Adipocyte (in vitro differentiated cells): ENCODE measurements at regions not wholly inside any gene's neighbourhood (a gene's known extent, or its start where the extent isn't known, plus 50 kb on each side); places are given as distances from the start of the nearest gene placed in this dataset.

ENCODE experiments used
- DNase-seq: peaks from one replicate; pipeline ENCODE4 v3.0.0-alpha.2; 2015; ENCODE audit warnings: low read depth
- H3K27me3 ChIP-seq: replicated peaks from 2 replicates; pipeline ENCODE4 v1.7.0; 2013; ENCODE audit warnings: mild to moderate bottlenecking, low read length, moderate library complexity; ENCODE audit not compliant: control insufficient read depth, insufficient read depth
- H3K36me3 ChIP-seq: 2 replicates; pipeline ENCODE4 v1.7.0; 2013; ENCODE audit warnings: low read length, mild to moderate bottlenecking, moderate library complexity; ENCODE audit not compliant: control insufficient read depth, insufficient read depth, severe bottlenecking
- H3K4me1 ChIP-seq: 2 replicates; pipeline ENCODE4 v1.7.0; 2013; ENCODE audit warnings: mild to moderate bottlenecking, low read length, moderate library complexity; ENCODE audit not compliant: control insufficient read depth, insufficient read depth
- H3K4me3 ChIP-seq: 2 replicates; pipeline ENCODE4 v1.7.0; 2013; ENCODE audit warnings: mild to moderate bottlenecking, low read length, moderate library complexity
- H3K9ac ChIP-seq: 2 replicates; pipeline ENCODE4 v1.7.0; 2013; ENCODE audit warnings: mild to moderate bottlenecking, low read length, moderate library complexity
- H3K9me3 ChIP-seq: 2 replicates; pipeline ENCODE4 v1.7.0; 2013; ENCODE audit warnings: mild to moderate bottlenecking, low read length, moderate library complexity; ENCODE audit not compliant: control insufficient read depth

- Histone ChIP-seq H3K4me1 (no peaks in the 10 kb centered on the region), H3K27me3 (no peaks in the 10 kb centered on the region), H3K4me3 (no peak overlapping the region), H3K36me3 (no peaks in the 10 kb centered on the region), H3K9ac (no peak overlapping the region), H3K9me3 (peaks cover 6% of the 10 kb centered on the region)
- no peak for DNase-seq
These were observed 1220.9 kb downstream of the PCDH9 start for GRCh38 chr13:66009241-66009640.

GRCh38 chr13:66003558-66003957 lies 1226.6 kb downstream of the PCDH9 start:
- Histone ChIP-seq H3K9me3 (peaks cover 20% of the 10 kb centered on the region), H3K4me1 (no peaks in the 10 kb centered on the region), H3K27me3 (no peaks in the 10 kb centered on the region), H3K9ac (no peak overlapping the region), H3K36me3 (no peaks in the 10 kb centered on the region), H3K4me3 (no peak overlapping the region)
- no peak for DNase-seq

- no peak for DNase-seq
- H3K9me3 ChIP-seq = peaks cover 20% of the 10 kb centered on the region
- no peaks in the 10 kb centered on the region for H3K27me3 ChIP-seq
- no peaks in the 10 kb centered on the region for H3K4me1 ChIP-seq
- H3K4me3 ChIP-seq = no peak overlapping the region
- H3K9ac ChIP-seq = no peak overlapping the region
- no peaks in the 10 kb centered on the region for H3K36me3 ChIP-seq
These were observed 1229.0 kb downstream of the PCDH9 start for GRCh38 chr13:66001140-66001539.

GRCh38 chr13:65999411-65999810 lies 1230.7 kb downstream of the PCDH9 start:
- Histone ChIP-seq H3K9me3 (peaks cover 16% of the 10 kb centered on the region), H3K36me3 (no peaks in the 10 kb centered on the region)

GRCh38 chr13:65990684-65991083 lies 1239.5 kb downstream of the PCDH9 start:
- DNase-seq = no peak
- Histone ChIP-seq H3K4me3 (no peak overlapping the region), H3K9me3 (no peaks in the 10 kb centered on the region), H3K9ac (no peak overlapping the region), H3K4me1 (no peaks in the 10 kb centered on the region), H3K36me3 (no peaks in the 10 kb centered on the region), H3K27me3 (no peaks in the 10 kb centered on the region)

More at GRCh38 chr13:65999411-65999810, 1230.7 kb downstream of the PCDH9 start:
- Histone ChIP-seq H3K9ac (no peak overlapping the region), H3K4me1 (no peaks in the 10 kb centered on the region), H3K4me3 (no peak overlapping the region), H3K27me3 (no peaks in the 10 kb centered on the region)
- no peak for DNase-seq

GRCh38 chr13:65985612-65986011 lies 1244.5 kb downstream of the PCDH9 start:
- no peaks in the 10 kb centered on the region for H3K9me3 ChIP-seq
- no peaks in the 10 kb centered on the region for H3K4me1 ChIP-seq
- DNase-seq = no peak
- H3K9ac ChIP-seq = no peak overlapping the region
- no peak overlapping the region for H3K4me3 ChIP-seq
- H3K36me3 ChIP-seq = no peaks in the 10 kb centered on the region
- H3K27me3 ChIP-seq = no peaks in the 10 kb centered on the region

- no peaks in the 10 kb centered on the region for H3K36me3 ChIP-seq
- no peaks in the 10 kb centered on the region for H3K9me3 ChIP-seq
- no peak overlapping the region for H3K9ac ChIP-seq
- no peaks in the 10 kb centered on the region for H3K27me3 ChIP-seq
- DNase-seq = no peak
- H3K4me1 ChIP-seq = no peaks in the 10 kb centered on the region
- no peak overlapping the region for H3K4me3 ChIP-seq
These were observed 1252.6 kb downstream of the PCDH9 start for GRCh38 chr13:65977525-65977924.

- no peaks in the 10 kb centered on the region for H3K36me3 ChIP-seq
- no peak for DNase-seq
These were observed 1258.6 kb downstream of the PCDH9 start for GRCh38 chr13:65971541-65971940.

GRCh38 chr13:65966991-65967451 lies 1263.1 kb downstream of the PCDH9 start:
- DNase-seq = peak; percentile 62
- no peak overlapping the region for H3K4me3 ChIP-seq
- H3K9me3 ChIP-seq = no peaks in the 10 kb centered on the region
- no peaks in the 10 kb centered on the region for H3K36me3 ChIP-seq
- peaks cover 23% of the 10 kb centered on the region for H3K4me1 ChIP-seq
- H3K9ac ChIP-seq = no peak overlapping the region
- no peaks in the 10 kb centered on the region for H3K27me3 ChIP-seq

More at GRCh38 chr13:65971541-65971940, 1258.6 kb downstream of the PCDH9 start:
- Histone ChIP-seq H3K4me3 (no peak overlapping the region), H3K27me3 (no peaks in the 10 kb centered on the region), H3K9ac (no peak overlapping the region), H3K4me1 (peaks cover 9% of the 10 kb centered on the region), H3K9me3 (no peaks in the 10 kb centered on the region)

GRCh38 chr13:65965501-65965900 lies 1264.6 kb downstream of the PCDH9 start:
- peak; percentile 69 for DNase-seq
- no peaks in the 10 kb centered on the region for H3K36me3 ChIP-seq
- H3K9ac ChIP-seq = no peak overlapping the region
- peaks cover 23% of the 10 kb centered on the region for H3K4me1 ChIP-seq
- no peaks in the 10 kb centered on the region for H3K27me3 ChIP-seq
- no peaks in the 10 kb centered on the region for H3K9me3 ChIP-seq
- H3K4me3 ChIP-seq = no peak overlapping the region

- peaks cover 1% of the 10 kb centered on the region for H3K9me3 ChIP-seq
- H3K9ac ChIP-seq = no peak overlapping the region
- no peaks in the 10 kb centered on the region for H3K27me3 ChIP-seq
- no peak for DNase-seq
- no peak overlapping the region for H3K4me3 ChIP-seq
- no peaks in the 10 kb centered on the region for H3K36me3 ChIP-seq
- H3K4me1 ChIP-seq = peaks cover 23% of the 10 kb centered on the region
These were observed 1265.5 kb downstream of the PCDH9 start for GRCh38 chr13:65964672-65965071.

GRCh38 chr13:65959305-65959704 lies 1270.8 kb downstream of the PCDH9 start:
- Histone ChIP-seq H3K27me3 (no peaks in the 10 kb centered on the region), H3K9ac (no peak overlapping the region), H3K9me3 (peaks cover 23% of the 10 kb centered on the region), H3K4me3 (no peak overlapping the region), H3K36me3 (no peaks in the 10 kb centered on the region), H3K4me1 (no peaks in the 10 kb centered on the region)
- DNase-seq = peak; percentile 40
